ENCODE measurements at regions not wholly inside any gene's neighbourhood (a gene's known extent, or its start where the extent isn't known, plus 50 kb on each side); places are given as distances from the start of the nearest gene placed in this dataset.

- no peaks in the 10 kb centered on the region for H3K27me3 ChIP-seq (ENCODE audit: control insufficient read depth in 2 of 2, insufficient read depth in 1 of 2, low read length in 1 of 2)
- no peaks in the 10 kb centered on the region for H3K36me3 ChIP-seq (ENCODE audit: control insufficient read depth in 2 of 2, insufficient read depth in 2 of 2, low read length in 1 of 2)
- H3K27ac ChIP-seq (ENCODE audit: low read depth in 1 of 2, low read length in 1 of 2), result no peak overlapping the region
- no peak for DNase-seq (ENCODE audit: low read depth in 6 of 9, low spot score in 9 of 9)
- no peak overlapping the region for H3K4me3 ChIP-seq (ENCODE audit: low read length in 2 of 2)
- 89% methylated on average over 2 of the region's 2 CpGs for WGBS
- no peaks in the 10 kb centered on the region for H3K9me3 ChIP-seq (ENCODE audit: control insufficient read depth in 2 of 2, insufficient read depth in 1 of 2, low read length in 1 of 2)
- H3K4me1 ChIP-seq (ENCODE audit: control insufficient read depth in 2 of 2, insufficient read depth in 2 of 2, low read length in 2 of 2), result no peaks in the 10 kb centered on the region
These were observed 67.3 kb downstream of the HSPB8 start for GRCh38 chr12:119245904-119246494.

- H3K27ac ChIP-seq (ENCODE audit: low read depth in 1 of 2, low read length in 1 of 2), result no peak overlapping the region
- no peaks in the 10 kb centered on the region for H3K27me3 ChIP-seq (ENCODE audit: control insufficient read depth in 2 of 2, insufficient read depth in 1 of 2, low read length in 1 of 2)
- no peak overlapping the region for H3K4me3 ChIP-seq (ENCODE audit: low read length in 2 of 2)
- H3K36me3 ChIP-seq (ENCODE audit: control insufficient read depth in 2 of 2, insufficient read depth in 2 of 2, low read length in 1 of 2), result no peaks in the 10 kb centered on the region
- H3K9me3 ChIP-seq (ENCODE audit: control insufficient read depth in 2 of 2, insufficient read depth in 1 of 2, low read length in 1 of 2), result no peaks in the 10 kb centered on the region
- WGBS, result 75% methylated on average over 6 of the region's 6 CpGs
- H3K4me1 ChIP-seq (ENCODE audit: control insufficient read depth in 2 of 2, insufficient read depth in 2 of 2, low read length in 2 of 2), result no peaks in the 10 kb centered on the region
- DNase-seq (ENCODE audit: low read depth in 6 of 9, low spot score in 9 of 9), result no peak
These were observed 68.4 kb downstream of the HSPB8 start for GRCh38 chr12:119247007-119247719.

GRCh38 chr12:119247720-119248043, 69.0 kb downstream of the HSPB8 start:
- H3K27ac ChIP-seq (ENCODE audit: low read depth in 1 of 2, low read length in 1 of 2), result no peak overlapping the region
- H3K27me3 ChIP-seq (ENCODE audit: control insufficient read depth in 2 of 2, insufficient read depth in 1 of 2, low read length in 1 of 2), result no peaks in the 10 kb centered on the region

GRCh38 chr12:119249383-119250155, 70.8 kb downstream of the HSPB8 start:
- DNase-seq (ENCODE audit: low read depth in 6 of 9, low spot score in 9 of 9), result no peak
- Histone ChIP-seq H3K27ac (ENCODE audit: low read depth in 1 of 2, low read length in 1 of 2) (no peak overlapping the region), H3K9me3 (ENCODE audit: control insufficient read depth in 2 of 2, insufficient read depth in 1 of 2, low read length in 1 of 2) (no peaks in the 10 kb centered on the region), H3K4me3 (ENCODE audit: low read length in 2 of 2) (no peak overlapping the region), H3K27me3 (ENCODE audit: control insufficient read depth in 2 of 2, insufficient read depth in 1 of 2, low read length in 1 of 2) (no peaks in the 10 kb centered on the region), H3K4me1 (ENCODE audit: control insufficient read depth in 2 of 2, insufficient read depth in 2 of 2, low read length in 2 of 2) (no peaks in the 10 kb centered on the region), H3K36me3 (ENCODE audit: control insufficient read depth in 2 of 2, insufficient read depth in 2 of 2, low read length in 1 of 2) (no peaks in the 10 kb centered on the region)
- 95% methylated on average over 11 of the region's 11 CpGs for WGBS

More at GRCh38 chr12:119247720-119248043, 69.0 kb downstream of the HSPB8 start:
- Histone ChIP-seq H3K4me3 (ENCODE audit: low read length in 2 of 2) (no peak overlapping the region), H3K4me1 (ENCODE audit: control insufficient read depth in 2 of 2, insufficient read depth in 2 of 2, low read length in 2 of 2) (no peaks in the 10 kb centered on the region), H3K36me3 (ENCODE audit: control insufficient read depth in 2 of 2, insufficient read depth in 2 of 2, low read length in 1 of 2) (no peaks in the 10 kb centered on the region), H3K9me3 (ENCODE audit: control insufficient read depth in 2 of 2, insufficient read depth in 1 of 2, low read length in 1 of 2) (no peaks in the 10 kb centered on the region)
- no peak for DNase-seq (ENCODE audit: low read depth in 6 of 9, low spot score in 9 of 9)

- Histone ChIP-seq H3K9me3 (ENCODE audit: control insufficient read depth in 2 of 2, insufficient read depth in 1 of 2, low read length in 1 of 2) (no peaks in the 10 kb centered on the region), H3K27ac (ENCODE audit: low read depth in 1 of 2, low read length in 1 of 2) (no peak overlapping the region), H3K4me3 (ENCODE audit: low read length in 2 of 2) (no peak overlapping the region), H3K36me3 (ENCODE audit: control insufficient read depth in 2 of 2, insufficient read depth in 2 of 2, low read length in 1 of 2) (no peaks in the 10 kb centered on the region), H3K27me3 (ENCODE audit: control insufficient read depth in 2 of 2, insufficient read depth in 1 of 2, low read length in 1 of 2) (no peaks in the 10 kb centered on the region), H3K4me1 (ENCODE audit: control insufficient read depth in 2 of 2, insufficient read depth in 2 of 2, low read length in 2 of 2) (no peaks in the 10 kb centered on the region)
- 91% methylated on average over 4 of the region's 4 CpGs for WGBS
- DNase-seq (ENCODE audit: low read depth in 6 of 9, low spot score in 9 of 9), result no peak
These were observed 76.6 kb downstream of the HSPB8 start for GRCh38 chr12:119255314-119255713.

- WGBS, result 5% methylated on average over 7 of the region's 7 CpGs
- no peaks in the 10 kb centered on the region for H3K36me3 ChIP-seq (ENCODE audit: control insufficient read depth in 2 of 2, insufficient read depth in 2 of 2, low read length in 1 of 2)
- H3K27me3 ChIP-seq (ENCODE audit: control insufficient read depth in 2 of 2, insufficient read depth in 1 of 2, low read length in 1 of 2), result no peaks in the 10 kb centered on the region
- DNase-seq (ENCODE audit: low read depth in 6 of 9, low spot score in 9 of 9), result no peak
- H3K27ac ChIP-seq (ENCODE audit: low read depth in 1 of 2, low read length in 1 of 2), result no peak overlapping the region
- H3K9me3 ChIP-seq (ENCODE audit: control insufficient read depth in 2 of 2, insufficient read depth in 1 of 2, low read length in 1 of 2), result no peaks in the 10 kb centered on the region
- no peak overlapping the region for H3K4me3 ChIP-seq (ENCODE audit: low read length in 2 of 2)
- H3K4me1 ChIP-seq (ENCODE audit: control insufficient read depth in 2 of 2, insufficient read depth in 2 of 2, low read length in 2 of 2), result no peaks in the 10 kb centered on the region
These were observed 76.4 kb upstream of the CCDC60 start for GRCh38 chr12:119258149-119258548.

GRCh38 chr12:119258556-119258955, 76.0 kb upstream of the CCDC60 start:
- Histone ChIP-seq H3K27ac (ENCODE audit: low read depth in 1 of 2, low read length in 1 of 2) (peak overlapping the region in 1 of 2 donors; percentile 26), H3K36me3 (ENCODE audit: control insufficient read depth in 2 of 2, insufficient read depth in 2 of 2, low read length in 1 of 2) (no peaks in the 10 kb centered on the region), H3K9me3 (ENCODE audit: control insufficient read depth in 2 of 2, insufficient read depth in 1 of 2, low read length in 1 of 2) (no peaks in the 10 kb centered on the region), H3K4me3 (ENCODE audit: low read length in 2 of 2) (no peak overlapping the region), H3K27me3 (ENCODE audit: control insufficient read depth in 2 of 2, insufficient read depth in 1 of 2, low read length in 1 of 2) (no peaks in the 10 kb centered on the region), H3K4me1 (ENCODE audit: control insufficient read depth in 2 of 2, insufficient read depth in 2 of 2, low read length in 2 of 2) (no peaks in the 10 kb centered on the region)
- DNase-seq (ENCODE audit: low read depth in 6 of 9, low spot score in 9 of 9), result no peak
- 60% methylated on average over 4 of the region's 4 CpGs for WGBS

GRCh38 chr12:119259484-119259883, 75.0 kb upstream of the CCDC60 start:
- no peak overlapping the region for H3K4me3 ChIP-seq (ENCODE audit: low read length in 2 of 2)
- H3K27ac ChIP-seq (ENCODE audit: low read depth in 1 of 2, low read length in 1 of 2), result no peak overlapping the region
- H3K36me3 ChIP-seq (ENCODE audit: control insufficient read depth in 2 of 2, insufficient read depth in 2 of 2, low read length in 1 of 2), result no peaks in the 10 kb centered on the region
- 11% methylated on average over 4 of the region's 4 CpGs for WGBS
- no peaks in the 10 kb centered on the region for H3K27me3 ChIP-seq (ENCODE audit: control insufficient read depth in 2 of 2, insufficient read depth in 1 of 2, low read length in 1 of 2)
- no peaks in the 10 kb centered on the region for H3K9me3 ChIP-seq (ENCODE audit: control insufficient read depth in 2 of 2, insufficient read depth in 1 of 2, low read length in 1 of 2)
- no peaks in the 10 kb centered on the region for H3K4me1 ChIP-seq (ENCODE audit: control insufficient read depth in 2 of 2, insufficient read depth in 2 of 2, low read length in 2 of 2)
- DNase-seq (ENCODE audit: low read depth in 6 of 9, low spot score in 9 of 9), result peak in 1 of 9 donors; percentile 17

GRCh38 chr12:119262388-119262787, 72.1 kb upstream of the CCDC60 start:
- WGBS, result 88% methylated on average over 2 of the region's 2 CpGs

More at GRCh38 chr12:119262388-119262787, 72.1 kb upstream of the CCDC60 start:
- Histone ChIP-seq H3K27ac (ENCODE audit: low read depth in 1 of 2, low read length in 1 of 2) (no peak overlapping the region), H3K4me3 (ENCODE audit: low read length in 2 of 2) (no peak overlapping the region), H3K36me3 (ENCODE audit: control insufficient read depth in 2 of 2, insufficient read depth in 2 of 2, low read length in 1 of 2) (no peaks in the 10 kb centered on the region), H3K9me3 (ENCODE audit: control insufficient read depth in 2 of 2, insufficient read depth in 1 of 2, low read length in 1 of 2) (no peaks in the 10 kb centered on the region), H3K4me1 (ENCODE audit: control insufficient read depth in 2 of 2, insufficient read depth in 2 of 2, low read length in 2 of 2) (no peaks in the 10 kb centered on the region), H3K27me3 (ENCODE audit: control insufficient read depth in 2 of 2, insufficient read depth in 1 of 2, low read length in 1 of 2) (no peaks in the 10 kb centered on the region)
- no peak for DNase-seq (ENCODE audit: low read depth in 6 of 9, low spot score in 9 of 9)

Data from thymus (tissue), 11 donors.